GM23338 (cell line): ENCODE measurements at regions not wholly inside any gene's neighbourhood (a gene's known extent, or its start where the extent isn't known, plus 50 kb on each side); places are given as distances from the start of the nearest gene placed in this dataset.

Experiments
- ATAC-seq: fragments of 200-7000 bp; cut with Tn5 transposase; 3 replicates; pipeline ENCODE4 v1.9.1; 2020
- DNase-seq: peaks from one replicate; pipeline ENCODE4 v3.0.0-alpha.2; 2015; ENCODE audit warnings: low spot score
- H2AFZ ChIP-seq: fragments of 200-600 bp; sonication (generic); 2 replicates; pipeline ENCODE4 v1.8.0; 2016; ENCODE audit warnings: antibody characterized with exemption, mild to moderate bottlenecking, moderate library complexity
- H3F3A ChIP-seq: fragments of 200-600 bp; sonication (generic); replicated peaks from 2 replicates; pipeline ENCODE4 v1.8.0; 2017; ENCODE audit warnings: antibody characterized with exemption, mixed run types, low read depth
- H3K27ac ChIP-seq: fragments of 200-600 bp; sonication (generic); 2 replicates; pipeline ENCODE4 v1.6.1; 2016; ENCODE audit warnings: low read depth
- H3K27me3 ChIP-seq: fragments of 200-600 bp; sonication (generic); 2 replicates; pipeline ENCODE4 v1.8.0; 2016; ENCODE audit warnings: mild to moderate bottlenecking, mixed run types, moderate library complexity; ENCODE audit not compliant: insufficient read depth
- H3K36me3 ChIP-seq: fragments of 200-600 bp; sonication (generic); 2 replicates; pipeline ENCODE4 v1.8.0; 2016; ENCODE audit warnings: mild to moderate bottlenecking; ENCODE audit not compliant: insufficient read depth
- H3K4me1 ChIP-seq: fragments of 200-600 bp; sonication (generic); 2 replicates; pipeline ENCODE4 v1.8.0; 2016; ENCODE audit warnings: mild to moderate bottlenecking, moderate library complexity; ENCODE audit not compliant: insufficient read depth
- H3K4me2 ChIP-seq: fragments of 200-600 bp; sonication (generic); 2 replicates; pipeline ENCODE4 v1.7.1; 2017; ENCODE audit warnings: mixed run types
- H3K4me3 ChIP-seq: fragments of 200-600 bp; sonication (generic); 2 replicates; pipeline ENCODE4 v1.6.1; 2016; ENCODE audit warnings: mixed run types
- H3K79me2 ChIP-seq: fragments of 200-600 bp; sonication (generic); replicated peaks from 2 replicates; pipeline ENCODE4 v1.8.0; 2017; ENCODE audit warnings: mild to moderate bottlenecking; ENCODE audit not compliant: insufficient read depth
- H3K9me2 ChIP-seq: fragments of 200-600 bp; sonication (generic); 2 replicates; pipeline ENCODE4 v1.8.0; 2017; ENCODE audit not compliant: insufficient read depth
- H4K20me1 ChIP-seq: fragments of 200-600 bp; sonication (generic); replicated peaks from 2 replicates; pipeline ENCODE4 v1.8.0; 2017; ENCODE audit warnings: mild to moderate bottlenecking; ENCODE audit not compliant: insufficient read depth
- H3K27ac Mint-ChIP-seq: 2 replicates; pipeline ENCODE4 v1.8.0; 2020; ENCODE audit warnings: inconsistent platforms, mild to moderate bottlenecking, moderate library complexity, mixed read lengths
- H3K27me3 Mint-ChIP-seq: 3 replicates; pipeline ENCODE4 v1.8.0; 2022; ENCODE audit warnings: low read depth, mild to moderate bottlenecking, moderate library complexity, mixed read lengths, inconsistent platforms; ENCODE audit not compliant: insufficient read depth, poor library complexity
- H3K36me3 Mint-ChIP-seq: 3 replicates; pipeline ENCODE4 v1.8.0; 2021; ENCODE audit warnings: low read depth, mild to moderate bottlenecking, inconsistent platforms, moderate library complexity, mixed read lengths
- H3K4me1 Mint-ChIP-seq: 3 replicates; pipeline ENCODE4 v1.8.0; 2020; ENCODE audit warnings: mild to moderate bottlenecking, inconsistent platforms, mixed read lengths
- H3K4me3 Mint-ChIP-seq: 3 replicates; pipeline ENCODE4 v1.8.0; 2021; ENCODE audit warnings: moderate library complexity, mild to moderate bottlenecking, inconsistent platforms, mixed read lengths
- H3K9me3 Mint-ChIP-seq: 3 replicates; pipeline ENCODE4 v1.8.0; 2020; ENCODE audit warnings: moderate library complexity, mild to moderate bottlenecking, inconsistent platforms, mixed read lengths
- CREB1 ChIP-seq: fragments of 250-450 bp; sonication (Bioruptor Pico); IDR thresholded peaks from 2 replicates; pipeline ENCODE4 v1.5.0; 2020; ENCODE audit warnings: low read depth, mild to moderate bottlenecking, moderate library complexity
- CTCF ChIP-seq, 2 experiments: fragments of 200-600 bp in 1 of 2; sonication (generic) in 1 of 2; conservative IDR thresholded peaks; 2 replicates each; pipeline versions ENCODE4 v1.5.1 to v1.6.1; 2016 to 2017; ENCODE audit warnings: antibody characterized with exemption in 2 of 2, low read depth in 2 of 2, mild to moderate bottlenecking in 2 of 2, moderate library complexity in 1 of 2
- ETS1 ChIP-seq: IDR thresholded peaks from 2 replicates; pipeline ENCODE4 v1.6.1; 2016; ENCODE audit warnings: antibody characterized with exemption
- EZH2 ChIP-seq: fragments of 200-600 bp; sonication (generic); IDR thresholded peaks from one replicate; pipeline ENCODE4 v1.8.0; 2017; ENCODE audit warnings: antibody characterized with exemption, mild to moderate bottlenecking, low read depth; ENCODE audit not compliant: unreplicated experiment
- EZH2phosphoT487 ChIP-seq: fragments of 200-600 bp; sonication (generic); IDR thresholded peaks from one replicate; pipeline ENCODE4 v1.8.1; 2018; ENCODE audit warnings: antibody characterized with exemption; ENCODE audit not compliant: unreplicated experiment
- JUNB ChIP-seq: IDR thresholded peaks from one replicate; pipeline ENCODE4 v1.6.1; 2016; ENCODE audit warnings: antibody characterized with exemption; ENCODE audit not compliant: unreplicated experiment
- NANOG ChIP-seq: IDR thresholded peaks from 2 replicates; pipeline ENCODE4 v1.6.1; 2016; ENCODE audit warnings: antibody characterized with exemption, borderline replicate concordance
- POLR2AphosphoS5 ChIP-seq: IDR thresholded peaks from 2 replicates; pipeline ENCODE4 v1.6.1; 2016; ENCODE audit warnings: antibody characterized with exemption, low read depth
- REST ChIP-seq: IDR thresholded peaks from one replicate; pipeline ENCODE4 v1.6.1; 2018; ENCODE audit warnings: antibody characterized with exemption; ENCODE audit not compliant: unreplicated experiment
- STAT1 ChIP-seq: IDR thresholded peaks from one replicate; pipeline ENCODE4 v1.6.1; 2016; ENCODE audit warnings: antibody characterized with exemption; ENCODE audit not compliant: unreplicated experiment
- ZNF114 ChIP-seq: fragments of 250-450 bp; sonication (Bioruptor Pico); IDR thresholded peaks from 2 replicates; pipeline ENCODE4 v1.5.0; 2020; ENCODE audit warnings: mild to moderate bottlenecking, moderate library complexity
- ZNF331 ChIP-seq: fragments of 250-450 bp; sonication (Bioruptor Pico); IDR thresholded peaks from 2 replicates; pipeline ENCODE4 v1.5.0; 2020; ENCODE audit warnings: low read depth, mild to moderate bottlenecking, moderate library complexity
- TF ChIP-seq, protein P1 (sequence below): fragments of 250-450 bp; sonication (Bioruptor Pico); IDR thresholded peaks from 2 replicates; pipeline ENCODE4 v1.5.0; 2020; ENCODE audit warnings: mild to moderate bottlenecking, moderate library complexity

DNA sequence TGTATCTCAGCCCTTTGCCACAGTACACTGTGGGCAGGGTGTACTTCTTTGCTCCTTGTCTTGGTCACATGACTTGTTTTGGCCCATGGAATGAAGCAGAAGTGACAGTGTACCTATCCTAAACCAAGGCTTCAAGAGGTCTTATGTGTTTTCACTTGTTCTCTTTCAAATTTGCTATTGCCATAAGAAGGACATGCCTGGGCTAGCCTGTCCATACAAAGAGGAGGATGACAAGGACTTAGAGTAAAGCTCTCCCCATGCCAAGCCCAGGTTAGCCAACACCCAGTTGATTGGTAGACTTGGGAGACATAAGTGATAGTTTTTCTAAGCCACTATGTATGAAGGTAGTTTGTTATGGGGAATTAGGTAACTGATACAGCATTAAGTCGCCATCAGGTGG lies 141.1 kb upstream of the MID1 start:
- peaks cover 12% of the 10 kb centered on the region for H3K4me1 ChIP-seq
- H3K4me3 ChIP-seq = no peak overlapping the region
- no peaks in the 10 kb centered on the region for H3K9me3 Mint-ChIP-seq
- TF ChIP-seq EZH2 (no peak), CREB1 (CRISPR knock-in tag) (no peak), EZH2phosphoT487 (no peak), CTCF (conservative IDR thresholded peaks at IDR 0.05; ENCODE audit: low read depth in 2 of 2) (no peak), ZNF114 (no peak), REST (no peak), ETS1 (no peak), STAT1 (no peak), POLR2AphosphoS5 (no peak), NANOG (no peak), ZNF331 (no peak), JUNB (no peak)
- TF ChIP-seq, protein P1, sequence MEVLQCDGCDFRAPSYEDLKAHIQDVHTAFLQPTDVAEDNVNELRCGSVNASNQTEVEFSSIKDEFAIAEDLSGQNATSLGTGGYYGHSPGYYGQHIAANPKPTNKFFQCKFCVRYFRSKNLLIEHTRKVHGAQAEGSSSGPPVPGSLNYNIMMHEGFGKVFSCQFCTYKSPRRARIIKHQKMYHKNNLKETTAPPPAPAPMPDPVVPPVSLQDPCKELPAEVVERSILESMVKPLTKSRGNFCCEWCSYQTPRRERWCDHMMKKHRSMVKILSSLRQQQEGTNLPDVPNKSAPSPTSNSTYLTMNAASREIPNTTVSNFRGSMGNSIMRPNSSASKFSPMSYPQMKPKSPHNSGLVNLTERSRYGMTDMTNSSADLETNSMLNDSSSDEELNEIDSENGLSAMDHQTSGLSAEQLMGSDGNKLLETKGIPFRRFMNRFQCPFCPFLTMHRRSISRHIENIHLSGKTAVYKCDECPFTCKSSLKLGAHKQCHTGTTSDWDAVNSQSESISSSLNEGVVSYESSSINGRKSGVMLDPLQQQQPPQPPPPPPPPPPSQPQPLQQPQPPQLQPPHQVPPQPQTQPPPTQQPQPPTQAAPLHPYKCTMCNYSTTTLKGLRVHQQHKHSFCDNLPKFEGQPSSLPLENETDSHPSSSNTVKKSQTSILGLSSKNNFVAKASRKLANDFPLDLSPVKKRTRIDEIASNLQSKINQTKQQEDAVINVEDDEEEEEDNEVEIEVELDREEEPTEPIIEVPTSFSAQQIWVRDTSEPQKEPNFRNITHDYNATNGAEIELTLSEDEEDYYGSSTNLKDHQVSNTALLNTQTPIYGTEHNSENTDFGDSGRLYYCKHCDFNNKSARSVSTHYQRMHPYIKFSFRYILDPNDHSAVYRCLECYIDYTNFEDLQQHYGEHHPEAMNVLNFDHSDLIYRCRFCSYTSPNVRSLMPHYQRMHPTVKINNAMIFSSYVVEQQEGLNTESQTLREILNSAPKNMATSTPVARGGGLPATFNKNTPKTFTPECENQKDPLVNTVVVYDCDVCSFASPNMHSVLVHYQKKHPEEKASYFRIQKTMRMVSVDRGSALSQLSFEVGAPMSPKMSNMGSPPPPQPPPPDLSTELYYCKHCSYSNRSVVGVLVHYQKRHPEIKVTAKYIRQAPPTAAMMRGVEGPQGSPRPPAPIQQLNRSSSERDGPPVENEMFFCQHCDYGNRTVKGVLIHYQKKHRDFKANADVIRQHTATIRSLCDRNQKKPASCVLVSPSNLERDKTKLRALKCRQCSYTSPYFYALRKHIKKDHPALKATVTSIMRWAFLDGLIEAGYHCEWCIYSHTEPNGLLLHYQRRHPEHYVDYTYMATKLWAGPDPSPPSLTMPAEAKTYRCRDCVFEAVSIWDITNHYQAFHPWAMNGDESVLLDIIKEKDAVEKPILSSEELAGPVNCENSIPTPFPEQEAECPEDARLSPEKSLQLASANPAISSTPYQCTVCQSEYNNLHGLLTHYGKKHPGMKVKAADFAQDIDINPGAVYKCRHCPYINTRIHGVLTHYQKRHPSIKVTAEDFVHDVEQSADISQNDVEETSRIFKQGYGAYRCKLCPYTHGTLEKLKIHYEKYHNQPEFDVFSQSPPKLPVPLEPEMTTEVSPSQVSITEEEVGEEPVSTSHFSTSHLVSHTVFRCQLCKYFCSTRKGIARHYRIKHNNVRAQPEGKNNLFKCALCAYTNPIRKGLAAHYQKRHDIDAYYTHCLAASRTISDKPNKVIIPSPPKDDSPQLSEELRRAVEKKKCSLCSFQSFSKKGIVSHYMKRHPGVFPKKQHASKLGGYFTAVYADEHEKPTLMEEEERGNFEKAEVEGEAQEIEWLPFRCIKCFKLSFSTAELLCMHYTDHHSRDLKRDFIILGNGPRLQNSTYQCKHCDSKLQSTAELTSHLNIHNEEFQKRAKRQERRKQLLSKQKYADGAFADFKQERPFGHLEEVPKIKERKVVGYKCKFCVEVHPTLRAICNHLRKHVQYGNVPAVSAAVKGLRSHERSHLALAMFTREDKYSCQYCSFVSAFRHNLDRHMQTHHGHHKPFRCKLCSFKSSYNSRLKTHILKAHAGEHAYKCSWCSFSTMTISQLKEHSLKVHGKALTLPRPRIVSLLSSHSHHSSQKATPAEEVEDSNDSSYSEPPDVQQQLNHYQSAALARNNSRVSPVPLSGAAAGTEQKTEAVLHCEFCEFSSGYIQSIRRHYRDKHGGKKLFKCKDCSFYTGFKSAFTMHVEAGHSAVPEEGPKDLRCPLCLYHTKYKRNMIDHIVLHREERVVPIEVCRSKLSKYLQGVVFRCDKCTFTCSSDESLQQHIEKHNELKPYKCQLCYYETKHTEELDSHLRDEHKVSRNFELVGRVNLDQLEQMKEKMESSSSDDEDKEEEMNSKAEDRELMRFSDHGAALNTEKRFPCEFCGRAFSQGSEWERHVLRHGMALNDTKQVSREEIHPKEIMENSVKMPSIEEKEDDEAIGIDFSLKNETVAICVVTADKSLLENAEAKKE (CRISPR knock-in tag) = no peak
- H3K79me2 ChIP-seq = no peaks in the 10 kb centered on the region
- peaks cover 29% of the 10 kb centered on the region for H3K4me1 Mint-ChIP-seq
- H3K27me3 ChIP-seq = no peaks in the 10 kb centered on the region
- H2AFZ ChIP-seq = no peak overlapping the region
- H3K27me3 Mint-ChIP-seq = peaks cover 3% of the 10 kb centered on the region
- H3K9me2 ChIP-seq = no peaks in the 10 kb centered on the region
- no peak overlapping the region for H3K4me3 Mint-ChIP-seq
- no peak overlapping the region for H3K4me2 ChIP-seq
- peaks cover 4% of the 10 kb centered on the region; the same call in 1 of the 2 replicates for H3F3A ChIP-seq
- DNase-seq (no peak), ATAC-seq (no peak)
- peak overlapping the region; percentile 77 for H3K27ac Mint-ChIP-seq
- no peaks in the 10 kb centered on the region for H3K36me3 ChIP-seq
- no peaks in the 10 kb centered on the region for H4K20me1 ChIP-seq
- H3K36me3 Mint-ChIP-seq = no peaks in the 10 kb centered on the region
- no peak overlapping the region for H3K27ac ChIP-seq
